ENCODE measurements at regions not wholly inside any gene's neighbourhood (a gene's known extent, or its start where the extent isn't known, plus 50 kb on each side); places are given as distances from the start of the nearest gene placed in this dataset.
A peak's percentile ranks its signal among the peaks of the same experiment; 100 is the strongest.
"Not testable (repeated sequence)": the region's sequence is repeated elsewhere in the genome, so short reads cannot be mapped to it uniquely, and the experiment has no call there.

DNA sequence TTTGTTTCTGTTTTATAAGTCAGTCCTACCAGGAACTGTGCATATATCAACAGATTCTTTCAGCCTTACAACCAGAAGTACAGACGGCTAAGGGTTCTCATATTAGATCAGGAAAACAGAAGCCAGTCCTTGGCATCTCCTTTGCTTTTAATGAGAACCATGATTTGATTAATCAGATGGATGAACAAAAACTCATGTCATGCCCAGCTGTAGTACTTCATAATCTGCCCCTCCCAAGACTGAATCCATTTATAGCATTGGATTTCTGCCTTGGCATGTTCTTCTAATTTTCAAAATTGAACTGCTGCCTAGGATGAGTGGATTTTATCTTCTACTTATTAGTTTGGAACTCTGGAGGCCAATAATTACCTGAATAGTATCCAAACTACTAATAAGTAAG is 617.2 kb downstream of the SLITRK5 start:
- Mint-ChIP-seq H3K4me3 (no peak overlapping the region), H3K9me3 (peaks cover 2% of the 10 kb centered on the region), H3K27me3 (no peaks in the 10 kb centered on the region)

DNA sequence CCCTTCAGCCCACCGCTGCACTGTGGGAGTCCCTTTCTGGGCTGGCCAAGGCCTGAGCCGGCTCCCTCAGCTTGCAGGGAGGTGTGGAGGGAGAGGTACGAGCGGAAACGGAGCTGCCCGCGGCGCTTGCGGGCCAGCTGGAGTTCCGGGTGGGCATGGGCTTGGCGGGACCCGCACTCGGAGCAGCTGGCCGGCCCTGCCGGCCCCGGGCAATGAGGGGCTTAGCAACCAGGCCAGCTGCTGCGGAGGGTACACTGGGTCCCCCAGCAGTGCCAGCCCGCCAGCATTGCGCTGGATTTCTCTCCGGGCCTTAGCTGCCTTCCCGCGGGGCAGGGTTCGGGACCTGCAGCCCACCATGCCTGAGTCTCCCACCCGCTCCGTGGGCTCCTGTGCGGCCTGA is 620.6 kb downstream of the SLITRK5 start:
- not testable (repeated sequence) for H3K4me3 Mint-ChIP-seq; ATAC-seq; DNase-seq (ENCODE audit: low spot score); H3K4me1 Mint-ChIP-seq (ENCODE audit: low read depth in 2 of 2); H3K27me3 Mint-ChIP-seq; H3K36me3 Mint-ChIP-seq; H3K9me3 Mint-ChIP-seq; H3K27ac Mint-ChIP-seq

More for the DNA sequence above, 617.2 kb downstream of the SLITRK5 start:
- H3K36me3 Mint-ChIP-seq = peaks cover 6% of the 10 kb centered on the region
- H3K27ac Mint-ChIP-seq = no peak overlapping the region
- DNase-seq (ENCODE audit: low spot score) (no peak), ATAC-seq (no peak)
- H3K4me1 Mint-ChIP-seq (ENCODE audit: low read depth in 2 of 2) = no peaks in the 10 kb centered on the region

DNA sequence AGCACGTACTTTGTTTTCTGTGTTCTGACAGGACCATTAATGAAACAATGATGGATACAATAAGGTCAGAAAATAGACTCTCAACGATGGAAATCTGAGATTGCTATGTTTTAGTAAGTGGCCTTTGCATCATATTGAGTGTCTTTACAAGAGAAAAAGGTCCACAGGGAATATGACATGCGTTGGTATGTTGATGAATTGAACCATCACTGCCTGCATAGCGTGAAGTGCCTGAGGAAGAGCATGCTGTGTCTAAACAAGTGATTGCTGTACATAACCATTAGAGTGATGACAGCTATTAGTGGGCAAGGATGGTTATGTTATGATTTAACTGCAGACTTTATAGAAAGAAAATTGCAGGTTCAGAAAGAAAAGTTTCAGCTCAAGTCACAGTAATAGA is 623.2 kb downstream of the SLITRK5 start:
- Mint-ChIP-seq H3K27me3 (no peaks in the 10 kb centered on the region), H3K4me1 (ENCODE audit: low read depth in 2 of 2) (no peaks in the 10 kb centered on the region), H3K36me3 (peaks cover 6% of the 10 kb centered on the region), H3K9me3 (peaks cover 2% of the 10 kb centered on the region), H3K4me3 (no peak overlapping the region), H3K27ac (no peak overlapping the region)
- ATAC-seq (no peak), DNase-seq (ENCODE audit: low spot score) (no peak)

DNA sequence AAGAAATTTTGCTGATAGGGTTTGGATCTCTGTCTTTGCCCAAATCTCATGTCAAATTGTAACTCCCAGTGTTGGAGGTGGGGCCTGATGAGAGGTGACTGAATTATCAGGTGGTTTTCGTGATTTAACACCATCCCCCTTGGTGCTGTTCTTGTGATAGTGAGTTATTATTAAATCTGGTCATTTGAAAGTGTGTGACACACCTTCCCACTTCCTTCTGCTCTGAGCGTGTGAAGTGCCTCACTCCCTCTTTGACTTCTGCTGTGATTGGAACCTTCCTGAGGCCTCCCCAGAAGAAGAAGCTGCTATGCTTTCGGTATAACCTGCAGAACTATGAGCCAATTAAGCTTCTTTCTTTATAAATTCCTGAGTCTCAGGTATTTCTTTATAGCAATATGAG is 632.0 kb downstream of the SLITRK5 start:
- H3K4me3 Mint-ChIP-seq = no peak overlapping the region
- no peaks in the 10 kb centered on the region for H3K36me3 Mint-ChIP-seq
- H3K9me3 Mint-ChIP-seq = no peaks in the 10 kb centered on the region
- no peak for DNase-seq (ENCODE audit: low spot score)
- no peak for ATAC-seq
- H3K27me3 Mint-ChIP-seq = peaks cover 0 to 2% of the 10 kb centered on the region in 2 donors
- H3K4me1 Mint-ChIP-seq (ENCODE audit: low read depth in 2 of 2) = peaks cover 8 to 10% of the 10 kb centered on the region in 2 donors
- H3K27ac Mint-ChIP-seq = no peak overlapping the region

DNA sequence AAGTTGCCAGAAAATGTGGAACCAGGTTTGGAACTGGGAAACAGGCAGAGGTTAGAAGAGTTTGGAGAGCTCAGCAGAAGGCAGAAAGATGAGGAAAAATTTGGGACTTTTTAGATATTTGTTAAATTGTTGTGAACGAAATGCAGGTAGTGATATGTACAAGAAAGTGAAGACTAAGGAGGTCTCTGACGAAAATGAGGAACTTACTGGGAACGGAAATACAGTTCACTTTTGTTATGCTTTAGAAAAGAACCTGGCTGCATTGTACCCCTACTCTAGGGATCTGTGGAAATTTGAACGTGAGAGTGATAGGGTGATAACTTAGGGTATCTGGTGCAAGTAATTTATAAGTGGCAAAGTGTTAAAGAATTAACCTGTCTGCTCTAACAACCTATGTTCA is 632.4 kb downstream of the SLITRK5 start:
- Mint-ChIP-seq H3K36me3 (no peaks in the 10 kb centered on the region), H3K27me3 (peaks cover 0 to 2% of the 10 kb centered on the region in 2 donors)

DNA sequence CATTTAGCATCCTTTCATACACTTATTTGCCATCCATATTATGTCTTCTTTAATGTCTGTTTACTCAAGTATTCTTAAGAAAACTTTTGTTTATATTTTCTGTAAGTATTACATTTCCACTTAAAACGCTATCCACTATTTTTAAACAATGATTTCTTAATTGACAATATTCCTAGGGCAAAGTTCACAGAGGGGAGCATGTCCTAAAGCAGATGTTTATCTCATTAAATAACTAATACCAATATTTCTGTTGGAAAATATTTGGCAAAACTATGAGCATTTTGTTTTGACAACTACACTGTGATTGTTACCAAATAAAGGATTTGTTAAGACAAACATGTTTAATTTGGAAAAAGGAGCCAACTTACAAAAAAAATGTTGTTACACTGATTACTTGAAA is 643.3 kb downstream of the SLITRK5 start:
- Mint-ChIP-seq H3K27ac (no peak overlapping the region), H3K4me1 (ENCODE audit: low read depth in 2 of 2) (no peaks in the 10 kb centered on the region), H3K36me3 (no peaks in the 10 kb centered on the region), H3K9me3 (no peaks in the 10 kb centered on the region), H3K4me3 (no peak overlapping the region), H3K27me3 (no peaks in the 10 kb centered on the region)
- ATAC-seq (no peak), DNase-seq (ENCODE audit: low spot score) (no peak)

More for the DNA sequence above, 632.4 kb downstream of the SLITRK5 start:
- no peak overlapping the region for H3K27ac Mint-ChIP-seq
- H3K9me3 Mint-ChIP-seq = no peaks in the 10 kb centered on the region
- ATAC-seq (no peak), DNase-seq (ENCODE audit: low spot score) (no peak)
- H3K4me1 Mint-ChIP-seq (ENCODE audit: low read depth in 2 of 2) = peaks cover 8 to 10% of the 10 kb centered on the region in 2 donors
- H3K4me3 Mint-ChIP-seq = no peak overlapping the region

DNA sequence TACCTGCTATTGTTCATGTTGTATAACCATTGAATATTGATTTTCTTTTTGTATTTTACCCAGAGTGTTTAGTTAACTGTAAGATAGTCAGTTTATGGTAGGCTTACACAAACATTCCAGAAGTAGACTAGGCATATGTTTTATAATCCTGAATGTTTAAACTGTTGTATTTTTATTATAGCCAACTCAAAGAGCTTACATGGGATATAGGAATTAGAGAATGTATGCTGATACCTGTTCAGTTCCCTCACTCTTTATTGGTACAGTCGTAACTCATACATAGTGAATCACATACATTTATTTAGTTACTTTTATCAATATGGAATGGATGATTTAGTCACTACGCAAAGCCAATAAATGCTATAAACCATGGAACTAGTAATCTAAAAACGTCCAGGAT is 657.9 kb downstream of the SLITRK5 start:
- Mint-ChIP-seq H3K27ac (no peak overlapping the region), H3K4me3 (no peak overlapping the region), H3K4me1 (ENCODE audit: low read depth in 2 of 2) (no peaks in the 10 kb centered on the region), H3K27me3 (no peaks in the 10 kb centered on the region), H3K36me3 (peaks cover 10% of the 10 kb centered on the region), H3K9me3 (peaks cover 7% of the 10 kb centered on the region)
- DNase-seq (ENCODE audit: low spot score) (no peak), ATAC-seq (no peak)

DNA sequence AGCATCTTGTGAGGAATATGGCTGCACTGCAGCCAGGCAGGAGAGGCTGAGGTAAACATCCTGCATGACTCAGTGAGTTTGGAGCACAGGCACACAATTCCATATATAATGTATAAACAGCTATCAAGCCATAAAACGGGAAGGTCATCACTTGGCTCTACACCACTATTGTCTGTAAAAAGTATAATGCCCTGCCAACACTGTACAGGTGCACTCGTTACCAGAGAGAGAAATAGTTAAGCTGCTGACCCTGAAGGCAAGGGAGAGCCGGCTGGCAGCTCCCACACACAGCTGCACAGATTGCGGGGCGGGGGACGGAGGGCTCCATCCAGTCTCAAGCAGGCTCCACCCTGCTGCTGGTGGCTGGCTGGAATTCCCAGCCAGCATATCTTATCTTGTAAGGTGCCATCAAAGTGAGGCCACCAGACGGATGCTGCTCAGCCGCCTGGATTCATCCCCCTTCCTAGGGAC is 668.1 kb downstream of the SLITRK5 start:
- Mint-ChIP-seq H3K27me3 (no peaks in the 10 kb centered on the region), H3K9me3 (peaks cover 5% of the 10 kb centered on the region), H3K27ac (no peak overlapping the region), H3K4me1 (ENCODE audit: low read depth in 2 of 2) (no peaks in the 10 kb centered on the region), H3K4me3 (no peak overlapping the region), H3K36me3 (peaks cover 12% of the 10 kb centered on the region)
- ATAC-seq (no peak), DNase-seq (ENCODE audit: low spot score) (no peak)

DNA sequence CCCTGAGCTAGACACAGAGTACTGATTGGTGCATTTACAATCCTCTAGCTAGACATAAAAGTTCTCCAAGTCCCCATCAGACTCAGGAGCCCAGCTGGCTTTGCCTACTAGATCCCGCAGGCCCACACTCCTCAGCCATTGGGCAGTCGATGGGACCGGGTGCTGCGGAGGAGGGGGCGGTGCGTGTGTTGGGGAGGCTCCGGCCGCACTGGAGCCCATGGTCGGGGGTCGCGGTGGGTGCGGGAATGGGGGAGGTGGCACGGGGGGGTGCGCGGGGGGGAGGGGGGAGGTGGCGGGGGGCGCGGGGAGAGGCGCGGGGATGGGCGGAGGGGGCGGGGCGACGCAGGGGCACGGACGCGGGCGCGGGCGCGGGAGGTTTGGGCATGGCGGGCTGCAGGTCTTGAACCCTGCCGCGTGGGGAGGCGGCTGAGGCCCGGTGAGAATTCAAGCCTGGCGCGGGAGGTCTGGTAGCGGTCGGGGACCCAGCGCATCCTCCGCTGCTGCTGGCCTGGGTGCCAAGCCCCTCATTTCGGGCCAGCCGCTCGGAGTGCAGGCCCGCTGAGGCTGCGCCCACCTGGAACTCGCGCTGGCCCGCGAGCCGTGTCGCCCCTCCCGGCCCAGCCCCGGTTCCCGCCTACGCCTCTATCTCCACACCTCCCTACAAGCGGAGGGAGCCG is 674.1 kb downstream of the SLITRK5 start:
- no peaks in the 10 kb centered on the region for H3K4me1 Mint-ChIP-seq (ENCODE audit: low read depth in 2 of 2)
- no peak overlapping the region for H3K4me3 Mint-ChIP-seq
- ATAC-seq (no peak), DNase-seq (ENCODE audit: low spot score) (no peak)
- H3K27ac Mint-ChIP-seq = no peak overlapping the region
- no peaks in the 10 kb centered on the region for H3K27me3 Mint-ChIP-seq
- peaks cover 11% of the 10 kb centered on the region for H3K36me3 Mint-ChIP-seq
- peaks cover 3% of the 10 kb centered on the region for H3K9me3 Mint-ChIP-seq

DNA sequence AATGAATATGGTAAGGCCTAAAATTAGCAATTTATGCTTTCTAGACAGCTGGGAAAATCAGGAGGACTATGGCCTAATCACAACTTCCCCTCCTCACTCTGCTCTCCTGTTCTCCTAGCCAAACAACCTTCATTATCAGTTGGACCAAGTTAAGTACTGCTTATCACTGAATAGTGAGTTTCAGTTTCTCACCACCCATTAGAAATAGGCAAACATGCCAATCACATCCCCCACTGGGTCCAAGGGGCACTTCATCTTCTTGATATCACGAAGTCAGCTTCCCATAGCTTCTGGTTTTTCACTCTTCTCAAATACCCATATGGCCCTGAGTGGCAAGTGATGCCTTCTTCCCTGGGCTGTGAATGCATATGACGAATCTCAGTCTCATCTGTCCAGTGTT is 689.6 kb downstream of the SLITRK5 start:
- Mint-ChIP-seq H3K9me3 (no peaks in the 10 kb centered on the region), H3K4me3 (no peak overlapping the region), H3K27me3 (no peaks in the 10 kb centered on the region), H3K36me3 (peaks cover 10% of the 10 kb centered on the region), H3K27ac (no peak overlapping the region), H3K4me1 (ENCODE audit: low read depth in 2 of 2) (peaks cover 0 to 3% of the 10 kb centered on the region in 2 donors)
- no peak for ATAC-seq
- no peak for DNase-seq (ENCODE audit: low spot score)

DNA sequence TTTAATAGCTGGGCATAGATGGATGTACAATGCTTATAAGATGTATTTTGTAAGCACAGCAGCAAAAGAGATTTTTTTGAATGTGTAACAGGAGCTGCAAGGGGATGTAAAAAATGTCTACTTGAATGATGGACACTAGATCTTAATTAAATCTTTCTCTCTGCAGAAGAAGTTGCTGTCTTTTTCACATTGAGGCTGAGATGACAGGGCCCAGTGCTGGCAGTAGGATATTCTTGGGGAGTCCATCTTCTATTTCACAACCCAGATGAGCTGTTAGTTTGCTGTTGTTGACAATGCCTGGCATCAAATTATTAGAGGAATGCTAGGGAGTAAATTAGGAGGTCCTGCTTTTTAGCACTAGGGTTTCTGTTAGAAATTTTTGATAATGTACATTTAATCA is 698.7 kb downstream of the SLITRK5 start:
- H3K4me3 Mint-ChIP-seq = no peak overlapping the region
- no peak for DNase-seq (ENCODE audit: low spot score)
- no peaks in the 10 kb centered on the region for H3K4me1 Mint-ChIP-seq (ENCODE audit: low read depth in 2 of 2)
- H3K27me3 Mint-ChIP-seq = no peaks in the 10 kb centered on the region
- no peak overlapping the region for H3K27ac Mint-ChIP-seq
- no peaks in the 10 kb centered on the region for H3K9me3 Mint-ChIP-seq
- no peak for ATAC-seq
- H3K36me3 Mint-ChIP-seq = no peaks in the 10 kb centered on the region

DNA sequence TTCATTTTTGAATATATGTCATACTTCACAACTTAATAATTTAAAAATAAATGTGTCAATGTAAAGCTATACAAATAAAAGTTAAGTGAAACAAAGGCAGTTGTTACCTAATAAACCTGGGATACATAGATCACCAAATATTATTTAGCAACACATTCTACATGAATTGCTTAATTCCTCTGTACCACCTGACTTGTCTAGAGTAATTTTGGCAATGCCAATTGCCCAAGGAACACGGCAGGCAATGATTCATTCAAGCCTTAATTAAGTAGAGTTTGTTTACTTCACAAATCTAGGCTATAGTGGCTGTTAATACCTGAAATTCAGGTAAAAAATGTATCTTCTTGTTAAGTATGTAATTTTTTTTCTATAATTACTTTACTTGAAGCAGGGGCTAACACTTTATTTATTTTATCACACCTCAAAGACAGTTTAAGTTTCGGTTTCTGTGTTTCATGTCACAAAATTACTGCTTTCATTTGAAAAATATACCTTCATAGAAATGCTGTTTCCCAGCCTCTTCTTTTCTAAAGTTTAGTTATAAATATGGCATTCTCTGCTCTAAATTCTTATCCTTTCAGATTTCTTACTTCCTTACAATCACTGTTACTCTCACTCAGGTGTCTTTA is 705.7 kb downstream of the SLITRK5 start:
- H3K4me3 Mint-ChIP-seq = peak overlapping the region; percentile 59
- no peaks in the 10 kb centered on the region for H3K27me3 Mint-ChIP-seq
- no peaks in the 10 kb centered on the region for H3K9me3 Mint-ChIP-seq
- ATAC-seq = peak in 1 of 2 donors; percentile 67
- no peaks in the 10 kb centered on the region for H3K36me3 Mint-ChIP-seq
- peaks cover 15 to 17% of the 10 kb centered on the region in 2 donors for H3K4me1 Mint-ChIP-seq (ENCODE audit: low read depth in 2 of 2)
- peak overlapping the region in 1 of 2 donors; percentile 65 for H3K27ac Mint-ChIP-seq
- no peak for DNase-seq (ENCODE audit: low spot score)

DNA sequence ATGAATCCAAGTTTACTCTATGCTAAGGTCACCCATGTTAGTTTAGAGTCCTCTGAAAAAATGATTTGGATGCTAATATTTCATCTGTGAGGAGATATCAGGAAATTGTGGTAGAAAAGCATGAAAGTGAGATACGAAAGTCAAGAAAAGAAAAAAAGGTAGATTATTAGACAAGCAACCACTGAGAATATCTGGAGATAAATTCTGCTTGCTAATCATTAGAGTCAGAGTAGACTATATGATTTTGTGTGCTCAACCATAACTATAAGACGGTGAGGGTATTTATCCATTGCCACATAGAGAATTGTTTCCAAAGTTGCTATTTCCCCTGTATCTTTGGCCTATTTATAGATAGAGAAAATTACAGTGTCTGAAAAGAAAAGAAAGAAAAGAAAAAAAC is 706.7 kb downstream of the SLITRK5 start:
- no peaks in the 10 kb centered on the region for H3K27me3 Mint-ChIP-seq
- no peaks in the 10 kb centered on the region for H3K9me3 Mint-ChIP-seq
- H3K4me1 Mint-ChIP-seq (ENCODE audit: low read depth in 2 of 2) = peaks cover 15 to 17% of the 10 kb centered on the region in 2 donors
- no peak for ATAC-seq
- H3K27ac Mint-ChIP-seq = peak overlapping the region in 1 of 2 donors; percentile 65
- no peak for DNase-seq (ENCODE audit: low spot score)
- peak overlapping the region; percentile 59 for H3K4me3 Mint-ChIP-seq
- no peaks in the 10 kb centered on the region for H3K36me3 Mint-ChIP-seq

DNA sequence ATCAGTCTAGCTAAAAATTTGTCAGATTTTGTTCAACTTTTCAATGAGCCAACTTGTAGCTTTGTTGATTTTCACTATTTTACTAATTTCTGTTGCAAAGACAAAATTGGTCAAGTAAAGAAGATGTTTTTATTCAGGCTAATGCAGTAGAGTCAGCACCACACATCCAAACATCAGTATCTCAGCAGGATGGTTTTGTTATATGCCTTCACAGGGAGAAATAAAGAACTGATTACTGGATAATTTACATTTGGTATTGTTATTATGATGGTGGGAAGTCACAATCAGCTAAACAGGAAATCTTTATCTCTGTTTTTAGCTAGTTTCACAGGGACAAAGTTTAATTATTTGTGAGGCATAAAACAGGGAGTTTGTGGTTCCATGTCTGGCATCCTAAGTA is 713.4 kb downstream of the SLITRK5 start:
- DNase-seq (ENCODE audit: low spot score) (no peak), ATAC-seq (no peak)
- Mint-ChIP-seq H3K27me3 (no peaks in the 10 kb centered on the region), H3K36me3 (peaks cover 5% of the 10 kb centered on the region), H3K27ac (no peak overlapping the region), H3K4me3 (no peak overlapping the region), H3K4me1 (ENCODE audit: low read depth in 2 of 2) (no peaks in the 10 kb centered on the region), H3K9me3 (peaks cover 7% of the 10 kb centered on the region)

Measured in natural killer cell treated with Interleukin-12 subunit alpha and Interleukin-12 subunit beta and Interleukin-15 and Interleukin-18, amount 100 ng/mL, for 72 hours (primary cell).